ENCODE measurements at regions not wholly inside any gene's neighbourhood (a gene's known extent, or its start where the extent isn't known, plus 50 kb on each side); places are given as distances from the start of the nearest gene placed in this dataset.
"Not testable (repeated sequence)": the region's sequence is repeated elsewhere in the genome, so short reads cannot be mapped to it uniquely, and the experiment has no call there.

DNA sequence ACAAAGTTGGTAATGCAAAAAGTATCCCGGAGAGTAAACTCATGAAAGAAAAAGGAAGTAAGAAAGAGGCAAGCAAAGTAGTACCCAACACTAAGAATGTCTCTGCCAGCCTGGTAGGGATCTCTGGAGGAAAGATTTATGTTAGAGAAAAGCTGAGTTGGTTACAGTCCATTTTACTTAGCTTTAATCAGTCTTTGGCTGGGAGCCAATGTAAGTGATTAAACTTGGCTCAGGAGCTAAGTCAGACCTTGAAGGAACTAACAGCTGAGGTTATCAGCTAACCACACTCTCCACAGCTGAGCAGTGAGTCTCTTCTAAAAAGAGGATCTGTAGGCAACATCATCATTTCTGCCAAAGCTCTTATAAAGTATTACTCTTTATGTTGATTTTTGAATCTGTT, 148.0 kb downstream of the ANKRD7 start:
- H3K4me1 ChIP-seq (ENCODE audit: control insufficient read depth, insufficient read depth, low read length): no peaks in the 10 kb centered on the region
- H3K36me3 ChIP-seq (ENCODE audit: control insufficient read depth, insufficient read depth, low read length): no peaks in the 10 kb centered on the region
- no peak overlapping the region for H3K27ac ChIP-seq (ENCODE audit: insufficient read depth, low read depth, low read length, poor library complexity, severe bottlenecking)
- H3K4me3 ChIP-seq (ENCODE audit: insufficient read depth, low read depth, low read length): no peak overlapping the region
- H3K27me3 ChIP-seq (ENCODE audit: control insufficient read depth, insufficient read depth, low read length, poor library complexity, severe bottlenecking): no peaks in the 10 kb centered on the region
- no peaks in the 10 kb centered on the region for H3K9me3 ChIP-seq (ENCODE audit: control insufficient read depth, low read length)
- 91 to 95% methylated on average over 1 of the region's 1 CpG for WGBS, 2 experiments

- Histone ChIP-seq H3K36me3 (ENCODE audit: control insufficient read depth, insufficient read depth, low read length) (no peaks in the 10 kb centered on the region), H3K9me3 (ENCODE audit: control insufficient read depth, low read length) (no peaks in the 10 kb centered on the region), H3K4me1 (ENCODE audit: control insufficient read depth, insufficient read depth, low read length) (no peaks in the 10 kb centered on the region), H3K4me3 (ENCODE audit: insufficient read depth, low read depth, low read length) (no peak overlapping the region), H3K27me3 (ENCODE audit: control insufficient read depth, insufficient read depth, low read length, poor library complexity, severe bottlenecking) (no peaks in the 10 kb centered on the region), H3K27ac (ENCODE audit: insufficient read depth, low read depth, low read length, poor library complexity, severe bottlenecking) (no peak overlapping the region)
- 94% methylated on average over 3 of the region's 3 CpGs; no CpG with 5 or more reads in 1 of the 2 experiments for WGBS, 2 experiments
Observed at GRCh38 chr7:118389629-118390028, 165.1 kb downstream of the ANKRD7 start.

GRCh38 chr7:118404211-118404610, 179.7 kb downstream of the ANKRD7 start:
- H3K4me3 ChIP-seq (ENCODE audit: insufficient read depth, low read depth, low read length): no peak overlapping the region
- H3K36me3 ChIP-seq (ENCODE audit: control insufficient read depth, insufficient read depth, low read length): no peaks in the 10 kb centered on the region
- H3K9me3 ChIP-seq (ENCODE audit: control insufficient read depth, low read length): no peaks in the 10 kb centered on the region
- H3K27me3 ChIP-seq (ENCODE audit: control insufficient read depth, insufficient read depth, low read length, poor library complexity, severe bottlenecking): no peaks in the 10 kb centered on the region
- no peak overlapping the region for H3K27ac ChIP-seq (ENCODE audit: insufficient read depth, low read depth, low read length, poor library complexity, severe bottlenecking)
- WGBS, 2 experiments: 94 to 100% methylated on average over 2 of the region's 2 CpGs
- H3K4me1 ChIP-seq (ENCODE audit: control insufficient read depth, insufficient read depth, low read length): no peaks in the 10 kb centered on the region

DNA sequence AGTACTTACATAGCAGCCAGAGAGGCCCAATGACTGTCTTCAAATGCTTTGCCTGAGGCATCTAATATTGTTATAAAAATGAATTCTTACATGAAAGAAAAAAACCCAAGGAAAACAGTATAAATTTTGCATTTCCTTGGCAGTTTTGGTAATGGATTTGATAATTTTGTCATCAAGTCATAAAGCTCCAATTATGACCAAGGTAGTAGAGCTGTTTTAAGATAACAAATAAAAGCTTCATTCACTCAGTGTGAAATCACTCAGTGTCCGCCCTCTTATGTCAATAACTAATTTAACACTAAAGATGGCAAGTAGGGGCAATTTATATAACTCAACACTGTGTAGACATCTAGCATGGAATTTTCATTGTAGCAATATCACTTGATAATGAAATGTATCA, 193.9 kb downstream of the ANKRD7 start:
- Histone ChIP-seq H3K36me3 (ENCODE audit: control insufficient read depth, insufficient read depth, low read length) (no peaks in the 10 kb centered on the region), H3K27me3 (ENCODE audit: control insufficient read depth, insufficient read depth, low read length, poor library complexity, severe bottlenecking) (no peaks in the 10 kb centered on the region), H3K9me3 (ENCODE audit: control insufficient read depth, low read length) (no peaks in the 10 kb centered on the region), H3K4me1 (ENCODE audit: control insufficient read depth, insufficient read depth, low read length) (no peaks in the 10 kb centered on the region), H3K27ac (ENCODE audit: insufficient read depth, low read depth, low read length, poor library complexity, severe bottlenecking) (no peak overlapping the region), H3K4me3 (ENCODE audit: insufficient read depth, low read depth, low read length) (no peak overlapping the region)
- 100% methylated on average over 1 of the region's 1 CpG; no CpG with 5 or more reads in 1 of the 2 experiments for WGBS, 2 experiments

DNA sequence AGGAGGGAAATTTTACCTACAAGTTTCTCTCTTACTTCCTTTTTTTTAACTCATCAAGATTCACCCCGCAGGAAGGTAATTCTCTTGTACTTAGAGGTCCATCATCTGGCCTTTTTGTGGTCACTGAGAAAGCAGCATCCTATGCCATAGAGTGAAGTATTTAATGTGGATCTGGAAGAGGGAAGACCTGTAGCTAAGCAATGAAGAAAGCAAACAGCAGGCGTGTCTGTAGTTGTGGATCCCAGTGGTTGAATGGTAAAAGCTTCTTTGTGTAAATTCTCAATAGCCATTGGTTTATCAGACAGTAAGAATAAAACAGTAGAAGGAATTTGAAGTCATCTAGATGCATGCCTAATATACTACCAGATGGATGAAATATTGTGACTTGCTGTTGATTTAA, 196.4 kb downstream of the ANKRD7 start:
- WGBS, 2 experiments: 73 to 81% methylated on average over 2 of the region's 2 CpGs
- H3K27me3 ChIP-seq (ENCODE audit: control insufficient read depth, insufficient read depth, low read length, poor library complexity, severe bottlenecking): no peaks in the 10 kb centered on the region
- no peaks in the 10 kb centered on the region for H3K9me3 ChIP-seq (ENCODE audit: control insufficient read depth, low read length)
- no peak overlapping the region for H3K27ac ChIP-seq (ENCODE audit: insufficient read depth, low read depth, low read length, poor library complexity, severe bottlenecking)
- no peaks in the 10 kb centered on the region for H3K36me3 ChIP-seq (ENCODE audit: control insufficient read depth, insufficient read depth, low read length)
- H3K4me1 ChIP-seq (ENCODE audit: control insufficient read depth, insufficient read depth, low read length): no peaks in the 10 kb centered on the region
- H3K4me3 ChIP-seq (ENCODE audit: insufficient read depth, low read depth, low read length): no peak overlapping the region

GRCh38 chr7:118429141-118429540, 204.6 kb downstream of the ANKRD7 start:
- WGBS, 2 experiments: 62 to 64% methylated on average over 3 of the region's 3 CpGs
- no peaks in the 10 kb centered on the region for H3K9me3 ChIP-seq (ENCODE audit: control insufficient read depth, low read length)
- no peak overlapping the region for H3K27ac ChIP-seq (ENCODE audit: insufficient read depth, low read depth, low read length, poor library complexity, severe bottlenecking)

DNA sequence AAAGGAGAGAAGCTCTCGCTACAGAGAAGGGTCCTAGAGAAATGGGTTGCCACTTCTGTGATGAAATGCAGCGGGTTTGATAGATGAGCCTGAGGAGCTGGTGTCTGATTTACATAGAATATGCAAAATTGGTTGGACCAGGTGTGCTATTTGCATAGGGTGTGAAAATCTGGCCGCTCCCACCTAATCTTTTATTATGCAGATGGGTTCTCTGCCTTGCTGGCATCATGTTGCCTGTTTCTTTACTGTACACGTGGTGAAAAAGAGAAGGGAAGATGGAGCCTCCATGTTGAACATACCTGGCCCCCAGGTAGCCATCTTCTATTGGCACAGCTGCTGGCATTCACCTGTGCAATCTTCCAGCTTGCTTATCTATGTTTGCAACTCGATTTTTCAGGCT, 212.2 kb downstream of the ANKRD7 start:
- H3K27me3 ChIP-seq (ENCODE audit: control insufficient read depth, insufficient read depth, low read length, poor library complexity, severe bottlenecking): no peaks in the 10 kb centered on the region
- no peaks in the 10 kb centered on the region for H3K9me3 ChIP-seq (ENCODE audit: control insufficient read depth, low read length)
- H3K4me3 ChIP-seq (ENCODE audit: insufficient read depth, low read depth, low read length): no peak overlapping the region
- no peaks in the 10 kb centered on the region for H3K4me1 ChIP-seq (ENCODE audit: control insufficient read depth, insufficient read depth, low read length)
- no peak overlapping the region for H3K27ac ChIP-seq (ENCODE audit: insufficient read depth, low read depth, low read length, poor library complexity, severe bottlenecking)
- 80 to 85% methylated on average over 5 of the region's 5 CpGs for WGBS, 2 experiments
- H3K36me3 ChIP-seq (ENCODE audit: control insufficient read depth, insufficient read depth, low read length): no peaks in the 10 kb centered on the region

More at GRCh38 chr7:118429141-118429540, 204.6 kb downstream of the ANKRD7 start:
- H3K4me1 ChIP-seq (ENCODE audit: control insufficient read depth, insufficient read depth, low read length): no peaks in the 10 kb centered on the region
- H3K4me3 ChIP-seq (ENCODE audit: insufficient read depth, low read depth, low read length): no peak overlapping the region
- H3K36me3 ChIP-seq (ENCODE audit: control insufficient read depth, insufficient read depth, low read length): no peaks in the 10 kb centered on the region
- no peaks in the 10 kb centered on the region for H3K27me3 ChIP-seq (ENCODE audit: control insufficient read depth, insufficient read depth, low read length, poor library complexity, severe bottlenecking)

- not testable (repeated sequence) for H3K9me3 ChIP-seq (ENCODE audit: control insufficient read depth, low read length); H3K4me1 ChIP-seq (ENCODE audit: control insufficient read depth, insufficient read depth, low read length); H3K36me3 ChIP-seq (ENCODE audit: control insufficient read depth, insufficient read depth, low read length); H3K27ac ChIP-seq (ENCODE audit: insufficient read depth, low read depth, low read length, poor library complexity, severe bottlenecking); H3K27me3 ChIP-seq (ENCODE audit: control insufficient read depth, insufficient read depth, low read length, poor library complexity, severe bottlenecking); H3K4me3 ChIP-seq (ENCODE audit: insufficient read depth, low read depth, low read length)
- 90 to 100% methylated on average over 1 of the region's 1 CpG for WGBS, 2 experiments
Observed at GRCh38 chr7:118449030-118449429, 224.5 kb downstream of the ANKRD7 start.

GRCh38 chr7:118449797-118450567, 225.5 kb downstream of the ANKRD7 start:
- no peaks in the 10 kb centered on the region for H3K4me1 ChIP-seq (ENCODE audit: control insufficient read depth, insufficient read depth, low read length)
- WGBS, 2 experiments: 86 to 94% methylated on average over 1 to 2 of the region's 2 CpGs
- no peak overlapping the region for H3K27ac ChIP-seq (ENCODE audit: insufficient read depth, low read depth, low read length, poor library complexity, severe bottlenecking)
- no peaks in the 10 kb centered on the region for H3K9me3 ChIP-seq (ENCODE audit: control insufficient read depth, low read length)
- H3K36me3 ChIP-seq (ENCODE audit: control insufficient read depth, insufficient read depth, low read length): no peaks in the 10 kb centered on the region
- H3K27me3 ChIP-seq (ENCODE audit: control insufficient read depth, insufficient read depth, low read length, poor library complexity, severe bottlenecking): no peaks in the 10 kb centered on the region
- H3K4me3 ChIP-seq (ENCODE audit: insufficient read depth, low read depth, low read length): no peak overlapping the region

- no peaks in the 10 kb centered on the region for H3K9me3 ChIP-seq (ENCODE audit: control insufficient read depth, low read length)
Observed at GRCh38 chr7:118452128-118452527, 227.6 kb downstream of the ANKRD7 start.

More at GRCh38 chr7:118452128-118452527, 227.6 kb downstream of the ANKRD7 start:
- H3K4me3 ChIP-seq (ENCODE audit: insufficient read depth, low read depth, low read length): no peak overlapping the region
- no peaks in the 10 kb centered on the region for H3K4me1 ChIP-seq (ENCODE audit: control insufficient read depth, insufficient read depth, low read length)
- H3K27ac ChIP-seq (ENCODE audit: insufficient read depth, low read depth, low read length, poor library complexity, severe bottlenecking): no peak overlapping the region
- no peaks in the 10 kb centered on the region for H3K27me3 ChIP-seq (ENCODE audit: control insufficient read depth, insufficient read depth, low read length, poor library complexity, severe bottlenecking)
- H3K36me3 ChIP-seq (ENCODE audit: control insufficient read depth, insufficient read depth, low read length): no peaks in the 10 kb centered on the region

Measured in ectodermal cell (in vitro differentiated cells).